K562 (cell line): ENCODE measurements at regions not wholly inside any gene's neighbourhood (a gene's known extent, or its start where the extent isn't known, plus 50 kb on each side); places are given as distances from the start of the nearest gene placed in this dataset.

Experiments used
- ATAC-seq: fragments of 200-7000 bp; cut with Tn5 transposase; 3 replicates; pipeline ENCODE4 v1.9.1; 2020; ENCODE audit warnings: moderate library complexity
- BruUV-seq: library from RNA; stranded (reverse); fragments of 400-500 nt; replicated peaks from 2 replicates; lab custom pipeline; 2021; lab: Mats Ljungman, UMichigan
- CTCF ChIA-PET: fragments of 300-600 bp; formaldehyde crosslinking; extraction: SDS; loops from one replicate; lab custom pipeline; 2021; ENCODE audit warnings: low intra/inter-chr PET ratio; lab: Yijun Ruan, JAX
- POLR2A ChIA-PET: fragments of 300-600, 350-650 bp; sonication (Branson Sonifier 250); formaldehyde crosslinking; extraction: SDS; loops from one replicate; lab custom pipeline; 2021; ENCODE audit warnings: antibody characterized with exemption, inconsistent platforms; lab: Yijun Ruan, JAX
- DNase-seq, 4 experiments: peaks; one replicate each; pipeline versions ENCODE4 v3.0.0 to v3.0.0-alpha.2; 2011 to 2018; ENCODE audit warnings: low spot score in 3 of 4, mixed read lengths in 3 of 4; ENCODE audit errors: extremely low read depth in 1 of 4
- FAIRE-seq: peaks from 2 replicates; lab custom pipeline; 2011; peaks lifted over from hg19 to GRCh38; lab: Jason Lieb, UNC
- H2AFZ ChIP-seq: 2 replicates; pipeline ENCODE4 v1.6.0; 2011; ENCODE audit warnings: low read depth, low read length, control low read depth, inconsistent platforms
- H3K27ac ChIP-seq: fragments of 200-600 bp; 3 replicates; pipeline ENCODE4 v1.8.0; 2011; ENCODE audit warnings: low read depth, mild to moderate bottlenecking, control low read depth, inconsistent platforms, low read length, moderate library complexity, mixed read lengths; ENCODE audit errors: extremely low read depth
- H3K27me3 ChIP-seq, 2 experiments: fragments of 300-600 bp in 1 of 2; 2 replicates in 1 of 2; 3 replicates in 1 of 2; pipeline versions ENCODE4 v1.6.0 to v1.8.0; 2011; ENCODE audit warnings: inconsistent platforms in 2 of 2, low read length in 2 of 2, mild to moderate bottlenecking in 1 of 2, mixed read lengths in 1 of 2, moderate library complexity in 1 of 2; ENCODE audit not compliant: control insufficient read depth in 2 of 2, insufficient read depth in 2 of 2
- H3K36me3 ChIP-seq: fragments of 300-600 bp; 3 replicates; pipeline ENCODE4 v1.8.0; 2011; ENCODE audit warnings: mild to moderate bottlenecking, low read length, inconsistent platforms; ENCODE audit not compliant: control insufficient read depth, insufficient read depth
- H3K4me1 ChIP-seq, 2 experiments: fragments of 200-600 bp in 1 of 2; replicated peaks in 1 of 2; 2 replicates in 1 of 2; 3 replicates in 1 of 2; pipeline versions ENCODE4 v1.5.1 to v1.8.0; 2011; ENCODE audit warnings: inconsistent platforms in 2 of 2, low read length in 2 of 2, mild to moderate bottlenecking in 1 of 2, mixed read lengths in 1 of 2, moderate library complexity in 1 of 2; ENCODE audit not compliant: control insufficient read depth in 2 of 2, insufficient read depth in 2 of 2
- H3K4me2 ChIP-seq: 2 replicates; pipeline ENCODE4 v1.6.1; 2011; ENCODE audit warnings: low read length, control low read depth, inconsistent platforms, mixed read lengths; ENCODE audit not compliant: insufficient read depth
- H3K4me3 ChIP-seq: fragments of 200-600 bp; sonication (generic), shearing (Covaris generic); 2 replicates; pipeline ENCODE4 v1.5.1; 2016; ENCODE audit warnings: control low read depth, inconsistent platforms
- H3K79me2 ChIP-seq: fragments of 200-600 bp; 3 replicates; pipeline ENCODE4 v1.8.0; 2011; ENCODE audit warnings: low read length, inconsistent platforms; ENCODE audit not compliant: control insufficient read depth, insufficient read depth
- H3K9ac ChIP-seq, 2 experiments: 2 replicates each; pipeline versions ENCODE4 v1.6.0 to v1.6.1; 2011; ENCODE audit warnings: low read depth in 2 of 2, low read length in 2 of 2, control low read depth in 1 of 2, inconsistent platforms in 1 of 2, mild to moderate bottlenecking in 1 of 2, mixed read lengths in 1 of 2; ENCODE audit not compliant: insufficient read depth in 1 of 2
- H3K9me1 ChIP-seq: one replicate; pipeline ENCODE4 v1.6.0; 2011; ENCODE audit warnings: inconsistent platforms, mild to moderate bottlenecking, low read length, moderate library complexity; ENCODE audit not compliant: control insufficient read depth, insufficient read depth
- H3K9me3 ChIP-seq: replicated peaks from 2 replicates; pipeline ENCODE4 v1.5.1; 2011; ENCODE audit warnings: low read depth, low read length, inconsistent platforms; ENCODE audit not compliant: control insufficient read depth, insufficient read depth
- H4K20me1 ChIP-seq: replicated peaks from 2 replicates; pipeline ENCODE4 v1.6.1; 2011; ENCODE audit warnings: low read length, inconsistent platforms, mixed read lengths; ENCODE audit not compliant: control insufficient read depth, insufficient read depth
- NFIC ChIP-seq: fragments of 450-650 bp; IDR thresholded peaks from 2 replicates; pipeline ENCODE4 v1.6.1; 2017; ENCODE audit warnings: mild to moderate bottlenecking, inconsistent platforms
- WGBS: fragments of 100-300 bp; shearing (Covaris generic); methylation state at CpG from one replicate; pipeline ENCODE4 v1.1.6; 2016; ENCODE audit warnings: low coverage, mixed read lengths; ENCODE audit not compliant: insufficient coverage; ENCODE audit errors: missing lambda C conversion rate; 5-methylcytosine and 5-hydroxymethylcytosine counted together
- in situ Hi-C: fragments of 300-500 bp; cut with MboI; formaldehyde crosslinking; loops from 4 replicates; pipeline ENCODE4 v1.15.0; 2018; ENCODE audit warnings: inconsistent platforms, mixed read lengths
- intact Hi-C: fragments of 100-400 bp; cut with micrococcal nuclease; formaldehyde crosslinking; loops from 2 replicates; pipeline ENCODE4 v1.14.2; 2022
- TF ChIP-seq, protein P1 (sequence below): fragments of 450-650 bp; formaldehyde crosslinking; IDR thresholded peaks from 2 replicates; pipeline ENCODE4 v1.4.0; 2022; ENCODE audit warnings: missing genetic modification characterization
- TF ChIP-seq, protein P2 (sequence below): fragments of 450-650 bp; formaldehyde crosslinking; IDR thresholded peaks from 2 replicates; pipeline ENCODE4 v1.4.0; 2020; ENCODE audit warnings: mild to moderate bottlenecking, moderate library complexity

DNA sequence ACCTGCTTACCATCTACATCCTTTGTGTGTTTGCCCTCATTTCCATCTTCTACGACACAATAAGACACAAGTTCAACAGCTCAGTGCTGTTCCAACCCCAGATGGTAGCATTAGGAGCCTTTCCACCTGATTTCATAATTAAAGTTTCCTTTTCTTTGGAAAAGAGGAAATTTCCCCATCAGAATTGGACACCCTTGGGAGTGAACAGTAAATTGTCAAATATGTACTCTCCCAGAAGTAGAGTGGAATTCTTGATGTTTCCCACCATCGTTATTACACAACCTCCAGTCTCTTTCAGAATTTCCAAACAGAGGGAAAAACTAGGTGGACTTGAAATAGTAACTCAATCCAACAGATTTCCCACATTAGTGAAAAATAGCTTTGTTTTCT, 337.6 kb upstream of the OR4E1 start:
- H3K27me3 ChIP-seq, result no peaks in the 10 kb centered on the region
- WGBS, result 0% methylated on average over 2 of the region's 2 CpGs
- no TSS peak for BruUV-seq
- H3K4me3 ChIP-seq, result no peak overlapping the region
- TF ChIP-seq NFIC, result no peak
- TF ChIP-seq, protein P1, sequence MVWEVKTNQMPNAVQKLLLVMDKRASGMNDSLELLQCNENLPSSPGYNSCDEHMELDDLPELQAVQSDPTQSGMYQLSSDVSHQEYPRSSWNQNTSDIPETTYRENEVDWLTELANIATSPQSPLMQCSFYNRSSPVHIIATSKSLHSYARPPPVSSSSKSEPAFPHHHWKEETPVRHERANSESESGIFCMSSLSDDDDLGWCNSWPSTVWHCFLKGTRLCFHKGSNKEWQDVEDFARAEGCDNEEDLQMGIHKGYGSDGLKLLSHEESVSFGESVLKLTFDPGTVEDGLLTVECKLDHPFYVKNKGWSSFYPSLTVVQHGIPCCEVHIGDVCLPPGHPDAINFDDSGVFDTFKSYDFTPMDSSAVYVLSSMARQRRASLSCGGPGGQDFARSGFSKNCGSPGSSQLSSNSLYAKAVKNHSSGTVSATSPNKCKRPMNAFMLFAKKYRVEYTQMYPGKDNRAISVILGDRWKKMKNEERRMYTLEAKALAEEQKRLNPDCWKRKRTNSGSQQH, result no peak
- TF ChIP-seq, protein P2, sequence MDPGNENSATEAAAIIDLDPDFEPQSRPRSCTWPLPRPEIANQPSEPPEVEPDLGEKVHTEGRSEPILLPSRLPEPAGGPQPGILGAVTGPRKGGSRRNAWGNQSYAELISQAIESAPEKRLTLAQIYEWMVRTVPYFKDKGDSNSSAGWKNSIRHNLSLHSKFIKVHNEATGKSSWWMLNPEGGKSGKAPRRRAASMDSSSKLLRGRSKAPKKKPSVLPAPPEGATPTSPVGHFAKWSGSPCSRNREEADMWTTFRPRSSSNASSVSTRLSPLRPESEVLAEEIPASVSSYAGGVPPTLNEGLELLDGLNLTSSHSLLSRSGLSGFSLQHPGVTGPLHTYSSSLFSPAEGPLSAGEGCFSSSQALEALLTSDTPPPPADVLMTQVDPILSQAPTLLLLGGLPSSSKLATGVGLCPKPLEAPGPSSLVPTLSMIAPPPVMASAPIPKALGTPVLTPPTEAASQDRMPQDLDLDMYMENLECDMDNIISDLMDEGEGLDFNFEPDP (CRISPR knock-in tag), result no peak
- FAIRE-seq (no peak), DNase-seq (no peak), ATAC-seq (no peak)
- intact Hi-C loops (no loop called here), in situ Hi-C loops (no loop called here)
- H4K20me1 ChIP-seq, result no peaks in the 10 kb centered on the region
- H3K4me2 ChIP-seq, result no peak overlapping the region
- POLR2A ChIA-PET, result no interaction called here
- CTCF ChIA-PET, result no interaction called here
- no peaks in the 10 kb centered on the region for H3K36me3 ChIP-seq
- H3K27ac ChIP-seq, result no peak overlapping the region
- no peak overlapping the region for H2AFZ ChIP-seq
- H3K9me1 ChIP-seq, result no peaks in the 10 kb centered on the region
- H3K9me3 ChIP-seq, result no peaks in the 10 kb centered on the region
- no peak overlapping the region for H3K9ac ChIP-seq
- no peaks in the 10 kb centered on the region for H3K79me2 ChIP-seq
- H3K4me1 ChIP-seq, result no peaks in the 10 kb centered on the region
